Right ventricle myocardium inferior (tissue), 1 donor: ENCODE measurements at regions not wholly inside any gene's neighbourhood (a gene's known extent, or its start where the extent isn't known, plus 50 kb on each side); places are given as distances from the start of the nearest gene placed in this dataset.
A peak's percentile ranks its signal among the peaks of the same experiment; 100 is the strongest.
"Not testable (repeated sequence)": the region's sequence is repeated elsewhere in the genome, so short reads cannot be mapped to it uniquely, and the experiment has no call there.

Source experiments
- ATAC-seq: fragments of 200-7000 bp; cut with Tn5 transposase; one replicate; pipeline ENCODE4 v1.9.1; 2020; ENCODE audit warnings: mild to moderate bottlenecking, moderate library complexity
- DNase-seq: peaks from one replicate; pipeline ENCODE4 v3.0.0; 2021; ENCODE audit errors: missing footprints
- intact Hi-C: fragments of 100-400 bp; cut with DNase I; formaldehyde crosslinking; loops from one replicate; pipeline ENCODE4 v1.11.0; 2022
- donor health status: DM: no; HTN: yes; CAD: no; lungs with severe emphysema.

- intact Hi-C loops, ATAC-seq, DNase-seq: not testable (repeated sequence)
Observed at GRCh38 chr4:118574251-118574913, 110.8 kb upstream of the METTL14 start.

- ATAC-seq: peak; percentile 71
- intact Hi-C loops, DNase-seq: not testable (repeated sequence)
Observed at GRCh38 chr4:118575057-118575456, 110.1 kb upstream of the METTL14 start.

DNA sequence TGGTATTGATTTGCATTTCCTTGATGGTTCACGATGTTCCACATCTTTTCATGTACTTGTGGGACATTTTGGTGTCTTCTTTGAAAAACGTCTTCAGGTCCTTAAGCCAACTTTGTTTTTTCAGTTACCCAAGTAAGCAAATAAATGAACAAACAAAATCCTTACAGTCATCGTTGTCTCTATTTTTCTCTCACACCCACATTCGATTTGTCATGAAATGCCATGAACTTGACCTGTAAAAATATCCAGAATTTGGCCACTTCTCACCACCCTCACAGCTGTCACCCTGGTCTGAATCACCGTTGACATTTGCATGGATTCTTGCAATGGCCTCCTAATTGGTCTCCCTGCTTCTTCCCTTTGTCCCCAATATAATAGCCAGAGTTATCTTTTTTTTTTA is 109.5 kb upstream of the METTL14 start:
- ATAC-seq, DNase-seq, intact Hi-C loops: not testable (repeated sequence)

DNA sequence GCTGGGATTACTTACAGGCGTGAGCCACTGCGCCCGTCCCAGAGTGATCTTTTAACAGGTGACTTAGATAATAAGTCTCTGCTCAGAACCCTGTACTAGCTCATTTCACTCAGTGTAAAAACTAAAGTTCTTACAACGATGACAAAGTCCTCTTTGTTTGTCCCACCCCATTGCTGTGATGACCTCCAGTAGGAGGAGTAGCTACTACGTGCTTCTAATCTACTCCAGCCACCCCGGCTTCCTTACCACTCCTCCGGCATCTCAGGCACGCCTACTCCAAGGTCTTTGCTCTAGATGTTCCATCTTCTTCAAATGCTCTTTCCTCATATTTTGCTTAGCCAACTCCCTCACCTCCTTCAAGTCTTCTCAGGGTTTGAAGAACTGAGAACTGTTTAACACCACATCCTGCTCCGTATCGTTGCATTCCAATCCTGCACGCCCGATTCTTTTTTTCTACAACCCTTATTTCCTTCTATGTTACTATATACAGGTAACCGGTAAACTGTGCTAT is 108.4 kb upstream of the METTL14 start:
- ATAC-seq, intact Hi-C loops: not testable (repeated sequence)

GRCh38 chr4:118585015-118585414 is 100.2 kb upstream of the METTL14 start:
- intact Hi-C loops: no loop called here
- DNase-seq: no peak
- no peak for ATAC-seq

More for the DNA sequence above, 108.4 kb upstream of the METTL14 start:
- DNase-seq: not testable (repeated sequence)

DNA sequence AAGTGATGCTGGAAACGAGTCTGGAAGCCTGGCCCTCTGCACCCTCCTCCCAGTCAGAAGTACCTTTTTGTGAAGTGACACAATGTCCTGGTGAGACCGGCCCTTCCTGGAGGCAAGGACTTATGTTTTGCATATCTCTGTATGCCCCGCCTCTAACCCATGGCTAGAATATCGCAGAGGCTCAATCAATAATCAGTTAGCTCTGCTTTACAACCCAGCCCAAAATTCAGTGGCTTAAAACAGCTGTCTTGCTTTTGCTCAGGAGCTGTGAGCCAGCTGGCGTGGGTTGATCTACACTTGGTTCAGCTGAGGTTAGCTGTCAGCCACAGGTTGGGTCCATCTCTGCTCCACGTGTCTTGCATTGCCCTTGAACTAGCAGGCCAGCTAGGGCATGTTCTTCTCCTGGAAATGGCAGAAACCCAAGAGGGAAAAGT is 98.8 kb upstream of the METTL14 start:
- ATAC-seq (peak; percentile 84), DNase-seq (peak; percentile 72)
- intact Hi-C loops: no loop called here

DNA sequence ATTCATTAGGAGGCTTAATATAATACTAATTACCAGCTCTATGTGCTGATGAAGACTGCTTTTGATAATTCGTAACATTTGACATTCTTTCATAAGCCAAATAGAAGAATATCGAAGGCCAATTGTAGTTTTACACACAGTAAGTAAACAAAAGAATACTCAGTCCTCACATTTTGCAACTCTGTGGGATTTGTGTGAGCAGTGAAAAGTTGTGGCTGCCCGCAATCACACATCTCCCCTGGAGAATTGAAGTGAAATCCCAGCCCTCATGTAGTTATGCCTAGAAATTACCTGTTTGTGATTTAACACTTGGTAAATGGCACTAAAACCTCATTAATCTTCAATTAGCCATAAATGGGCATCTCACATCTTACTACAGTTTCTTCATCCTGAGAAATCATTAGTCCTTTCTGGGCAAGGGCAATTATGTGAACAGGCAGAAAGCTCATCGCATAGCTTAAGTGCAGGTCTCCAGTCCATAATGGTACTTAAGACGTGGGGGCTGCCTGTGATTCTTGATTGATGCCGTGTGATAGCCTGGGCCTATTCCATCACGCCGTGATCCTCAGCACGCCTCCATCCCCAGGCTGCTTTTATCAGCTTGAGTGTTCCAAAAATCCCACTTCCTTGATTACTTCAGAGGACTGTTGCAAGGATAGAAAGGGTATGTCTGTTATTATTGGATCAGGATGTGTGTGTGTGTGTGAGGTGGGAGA is 97.9 kb upstream of the METTL14 start:
- no peak for ATAC-seq
- intact Hi-C loops: no loop called here
- DNase-seq: no peak

DNA sequence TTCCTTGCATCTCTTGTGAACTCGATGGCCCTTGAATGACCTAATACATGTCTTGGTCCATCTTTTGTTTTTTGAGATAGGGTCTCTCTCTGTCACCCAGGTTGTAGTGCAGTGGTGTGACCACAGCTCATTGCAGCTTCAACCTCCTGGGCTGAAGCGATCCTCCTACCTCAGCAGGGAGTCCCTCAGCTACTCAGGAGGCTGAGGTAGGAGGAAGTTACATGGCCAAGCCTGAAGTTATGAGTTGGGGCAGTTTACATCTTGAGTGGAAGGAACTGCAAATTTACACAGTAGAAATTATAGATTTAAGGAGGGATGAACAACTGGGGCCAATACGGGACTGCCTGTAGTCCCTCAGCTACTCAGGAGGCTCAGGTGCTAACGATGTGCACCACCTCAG is 97.2 kb upstream of the METTL14 start:
- DNase-seq (no peak), ATAC-seq (no peak)

GRCh38 chr4:118589471-118590055 is 95.6 kb upstream of the METTL14 start:
- intact Hi-C loops: no loop called here
- DNase-seq (no peak), ATAC-seq (no peak)

More for the DNA sequence above, 97.2 kb upstream of the METTL14 start:
- intact Hi-C loops: no loop called here

GRCh38 chr4:118591339-118592046 is 93.7 kb upstream of the METTL14 start:
- peak; percentile 94 for ATAC-seq
- peak; percentile 94 for DNase-seq
- intact Hi-C loops: not testable (repeated sequence)

GRCh38 chr4:118592289-118592688 is 92.9 kb upstream of the METTL14 start:
- ATAC-seq, intact Hi-C loops, DNase-seq: not testable (repeated sequence)

GRCh38 chr4:118595883-118596282 is 89.3 kb upstream of the METTL14 start:
- intact Hi-C loops, ATAC-seq, DNase-seq: not testable (repeated sequence)

DNA sequence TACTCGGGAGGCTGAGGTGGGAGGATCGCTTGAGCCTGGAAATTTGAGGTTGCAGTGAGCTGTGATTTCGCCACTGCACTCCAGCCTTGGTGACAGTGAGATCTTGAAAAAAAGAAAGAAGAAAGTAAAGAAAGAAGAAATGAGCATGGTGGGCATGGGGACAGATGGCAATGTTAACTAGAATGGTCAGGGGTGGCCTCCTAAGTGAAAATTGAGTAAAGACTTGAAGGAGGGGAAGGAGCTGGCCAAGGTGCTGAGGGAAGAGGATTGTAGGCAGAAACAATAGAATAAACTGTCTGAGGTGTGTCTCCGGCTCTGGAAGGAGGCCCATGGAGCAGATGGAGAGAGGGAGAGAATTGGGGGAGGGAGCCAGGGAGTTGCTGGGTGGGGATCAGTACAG is 60.1 kb upstream of the METTL14 start:
- ATAC-seq, intact Hi-C loops: not testable (repeated sequence)

GRCh38 chr4:118629697-118630096 is 55.5 kb upstream of the METTL14 start:
- intact Hi-C loops: not testable (repeated sequence)

More for the DNA sequence above, 60.1 kb upstream of the METTL14 start:
- DNase-seq: not testable (repeated sequence)

DNA sequence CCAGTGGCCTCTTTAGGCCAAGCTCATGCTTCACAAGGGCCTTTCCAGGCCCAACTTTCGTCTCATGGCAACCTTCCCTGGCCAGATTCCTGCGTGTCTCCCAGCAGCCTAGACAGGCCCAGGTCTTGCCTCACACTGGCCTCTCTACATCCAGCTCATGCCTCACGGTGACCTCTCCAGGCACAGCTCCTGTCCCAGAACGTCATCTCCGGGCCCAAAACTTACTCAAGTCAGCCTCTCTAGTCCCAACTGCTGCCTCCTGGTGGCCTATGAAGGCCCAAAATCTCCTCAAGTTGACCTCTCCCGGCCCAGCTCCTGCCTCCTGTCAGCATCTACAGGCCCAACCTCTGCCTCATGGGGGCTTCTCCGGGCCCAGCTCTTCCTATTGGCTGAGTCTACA is 54.3 kb upstream of the METTL14 start:
- DNase-seq: peak; percentile 44
- ATAC-seq, intact Hi-C loops: not testable (repeated sequence)

More at GRCh38 chr4:118629697-118630096, 55.5 kb upstream of the METTL14 start:
- DNase-seq, ATAC-seq: not testable (repeated sequence)

- intact Hi-C loops, ATAC-seq, DNase-seq: not testable (repeated sequence)
Observed at GRCh38 chr4:118631321-118632050, 53.7 kb upstream of the METTL14 start.

DNA sequence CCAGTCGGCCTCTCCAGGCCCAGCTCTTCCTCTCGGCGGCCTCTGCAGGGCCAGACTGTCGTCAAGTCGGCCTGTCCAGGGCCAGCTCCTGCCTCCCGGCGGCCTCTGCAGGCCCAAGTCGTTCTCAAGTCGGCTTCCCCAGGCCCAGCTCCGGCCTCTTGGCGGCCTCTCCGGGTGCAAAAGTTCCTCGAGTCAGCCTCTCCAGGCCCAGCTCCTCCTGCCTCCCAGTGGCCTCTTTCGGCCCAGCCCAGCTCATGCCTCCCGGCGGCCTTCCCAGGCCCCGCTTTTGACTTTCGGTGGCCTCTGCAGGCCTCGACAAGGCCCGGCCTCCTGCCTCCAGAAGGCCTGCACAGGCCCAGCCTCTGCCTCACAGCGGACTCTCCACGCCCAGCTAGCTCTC is 51.7 kb upstream of the METTL14 start:
- peak; percentile 57 for DNase-seq
- intact Hi-C loops: not testable (repeated sequence)

More for the DNA sequence above, 51.7 kb upstream of the METTL14 start:
- not testable (repeated sequence) for ATAC-seq
